Caco-2 (cell line): ENCODE measurements at regions not wholly inside any gene's neighbourhood (a gene's known extent, or its start where the extent isn't known, plus 50 kb on each side); places are given as distances from the start of the nearest gene placed in this dataset.

Experiments
- BruUV-seq: library from RNA; stranded (reverse); fragments of 400-500 nt; replicated peaks from 2 replicates; lab custom pipeline; 2021; lab: Mats Ljungman, UMichigan
- CTCF ChIA-PET: fragments of 300-600 bp; sonication (Branson Sonifier 250); formaldehyde crosslinking; loops from one replicate; lab custom pipeline; 2022; ENCODE audit warnings: antibody characterized with exemption; lab: Charles Lee
- POLR2A ChIA-PET: fragments of 300-600 bp; sonication (Branson Sonifier 250); formaldehyde crosslinking; loops from one replicate; lab custom pipeline; 2022; ENCODE audit warnings: antibody characterized with exemption; lab: Charles Lee
- DNase-seq, 2 experiments: peaks; one replicate each; pipeline versions ENCODE4 v3.0.0 to v3.0.0-alpha.2; 2020 to 2022
- H3K27me3 ChIP-seq: replicated peaks from 2 replicates; pipeline ENCODE4 v1.6.0; 2011; ENCODE audit warnings: low read length; ENCODE audit not compliant: control insufficient read depth, insufficient read depth
- H3K36me3 ChIP-seq: 2 replicates; pipeline ENCODE4 v1.5.1; 2011; ENCODE audit warnings: low read length; ENCODE audit not compliant: control insufficient read depth, insufficient read depth
- H3K4me1 ChIP-seq: fragments of 250-450 bp; sonication (Bioruptor Pico); 2 replicates; pipeline ENCODE4 v1.5.1; 2020; ENCODE audit warnings: mild to moderate bottlenecking
- H3K4me3 ChIP-seq: 2 replicates; pipeline ENCODE4 v1.5.1; 2011; ENCODE audit warnings: low read depth, mild to moderate bottlenecking, control low read depth, low read length
- H3K9me3 ChIP-seq: fragments of 250-450 bp; sonication (Bioruptor Pico); 2 replicates; pipeline ENCODE4 v1.5.1; 2020; ENCODE audit warnings: mild to moderate bottlenecking, moderate library complexity
- H3K27ac Mint-ChIP-seq: one replicate; pipeline ENCODE4 v1.8.0; 2022; ENCODE audit warnings: mixed read lengths; ENCODE audit not compliant: unreplicated experiment
- H3K27me3 Mint-ChIP-seq: one replicate; pipeline ENCODE4 v1.8.0; 2022; ENCODE audit warnings: mixed read lengths; ENCODE audit not compliant: insufficient read depth, unreplicated experiment
- H3K36me3 Mint-ChIP-seq: one replicate; pipeline ENCODE4 v1.8.0; 2022; ENCODE audit warnings: mild to moderate bottlenecking, mixed read lengths; ENCODE audit not compliant: insufficient read depth, unreplicated experiment
- H3K4me1 Mint-ChIP-seq: one replicate; pipeline ENCODE4 v1.8.0; 2022; ENCODE audit warnings: low read depth, mixed read lengths; ENCODE audit not compliant: unreplicated experiment
- H3K4me3 Mint-ChIP-seq: one replicate; pipeline ENCODE4 v1.8.0; 2022; ENCODE audit warnings: mild to moderate bottlenecking, moderate library complexity, mixed read lengths; ENCODE audit not compliant: unreplicated experiment
- H3K9me3 Mint-ChIP-seq: one replicate; pipeline ENCODE4 v1.8.0; 2022; ENCODE audit warnings: mixed read lengths; ENCODE audit not compliant: unreplicated experiment
- intact Hi-C: fragments of 100-400 bp; cut with micrococcal nuclease; formaldehyde crosslinking; loops from one replicate; pipeline ENCODE4 v1.10.0; 2022; ENCODE audit not compliant: unreplicated experiment
- TF ChIP-seq, protein P1 (sequence below), 2 experiments: fragments of 200-600 bp in 1 of 2; IDR thresholded peaks; 1 replicate in 1 of 2; 2 replicates in 1 of 2; pipeline versions ENCODE4 v1.5.1 to v1.8.0; 2011 to 2022; ENCODE audit warnings: antibody characterized with exemption in 1 of 2, control low read depth in 1 of 2, inconsistent platforms in 1 of 2, low read depth in 1 of 2, low read length in 1 of 2, mild to moderate bottlenecking in 1 of 2, moderate library complexity in 1 of 2; ENCODE audit not compliant: insufficient read depth in 1 of 2, severe bottlenecking in 1 of 2, unreplicated experiment in 1 of 2

DNA sequence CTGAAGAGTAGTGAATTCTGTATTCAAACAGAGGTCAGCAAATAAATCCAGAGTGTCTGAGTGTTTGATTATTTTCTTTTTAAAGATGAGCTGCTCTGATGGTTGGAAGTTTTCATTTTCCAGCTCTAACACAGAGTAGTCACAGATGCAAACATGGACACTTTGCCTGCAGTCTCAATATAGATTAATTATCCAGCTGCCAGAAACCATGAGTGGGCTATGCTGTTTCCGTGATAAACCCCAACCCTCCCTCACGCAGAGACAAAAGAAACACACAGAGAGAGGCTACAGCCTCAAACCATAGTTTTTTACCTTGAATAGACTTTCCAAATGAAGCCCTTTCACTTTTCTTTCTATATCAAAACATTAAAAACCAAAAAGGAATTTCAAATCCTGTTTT is 884.7 kb downstream of the DIAPH3 start:
- H3K27me3 Mint-ChIP-seq, result peaks cover 6% of the 10 kb centered on the region
- no peaks in the 10 kb centered on the region for H3K4me1 Mint-ChIP-seq
- ChIA-PET POLR2A (no interaction called here), CTCF (no interaction called here)
- H3K9me3 ChIP-seq, result no peaks in the 10 kb centered on the region
- DNase-seq, result no peak
- H3K27me3 ChIP-seq, result no peaks in the 10 kb centered on the region
- no peaks in the 10 kb centered on the region for H3K36me3 ChIP-seq
- no peak overlapping the region for H3K4me3 ChIP-seq
- H3K27ac Mint-ChIP-seq, result no peak overlapping the region
- no peaks in the 10 kb centered on the region for H3K9me3 Mint-ChIP-seq
- TF ChIP-seq, protein P1, sequence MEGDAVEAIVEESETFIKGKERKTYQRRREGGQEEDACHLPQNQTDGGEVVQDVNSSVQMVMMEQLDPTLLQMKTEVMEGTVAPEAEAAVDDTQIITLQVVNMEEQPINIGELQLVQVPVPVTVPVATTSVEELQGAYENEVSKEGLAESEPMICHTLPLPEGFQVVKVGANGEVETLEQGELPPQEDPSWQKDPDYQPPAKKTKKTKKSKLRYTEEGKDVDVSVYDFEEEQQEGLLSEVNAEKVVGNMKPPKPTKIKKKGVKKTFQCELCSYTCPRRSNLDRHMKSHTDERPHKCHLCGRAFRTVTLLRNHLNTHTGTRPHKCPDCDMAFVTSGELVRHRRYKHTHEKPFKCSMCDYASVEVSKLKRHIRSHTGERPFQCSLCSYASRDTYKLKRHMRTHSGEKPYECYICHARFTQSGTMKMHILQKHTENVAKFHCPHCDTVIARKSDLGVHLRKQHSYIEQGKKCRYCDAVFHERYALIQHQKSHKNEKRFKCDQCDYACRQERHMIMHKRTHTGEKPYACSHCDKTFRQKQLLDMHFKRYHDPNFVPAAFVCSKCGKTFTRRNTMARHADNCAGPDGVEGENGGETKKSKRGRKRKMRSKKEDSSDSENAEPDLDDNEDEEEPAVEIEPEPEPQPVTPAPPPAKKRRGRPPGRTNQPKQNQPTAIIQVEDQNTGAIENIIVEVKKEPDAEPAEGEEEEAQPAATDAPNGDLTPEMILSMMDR (IDR thresholded peaks at IDR 0.05; ENCODE audit: insufficient read depth in 1 of 2, low read depth in 1 of 2, low read length in 1 of 2, severe bottlenecking in 1 of 2, unreplicated experiment in 1 of 2), result no peak
- H3K36me3 Mint-ChIP-seq, result no peaks in the 10 kb centered on the region
- no peak overlapping the region for H3K4me3 Mint-ChIP-seq
- intact Hi-C loops, result no loop called here
- H3K4me1 ChIP-seq, result no peaks in the 10 kb centered on the region
- no TSS peak for BruUV-seq

DNA sequence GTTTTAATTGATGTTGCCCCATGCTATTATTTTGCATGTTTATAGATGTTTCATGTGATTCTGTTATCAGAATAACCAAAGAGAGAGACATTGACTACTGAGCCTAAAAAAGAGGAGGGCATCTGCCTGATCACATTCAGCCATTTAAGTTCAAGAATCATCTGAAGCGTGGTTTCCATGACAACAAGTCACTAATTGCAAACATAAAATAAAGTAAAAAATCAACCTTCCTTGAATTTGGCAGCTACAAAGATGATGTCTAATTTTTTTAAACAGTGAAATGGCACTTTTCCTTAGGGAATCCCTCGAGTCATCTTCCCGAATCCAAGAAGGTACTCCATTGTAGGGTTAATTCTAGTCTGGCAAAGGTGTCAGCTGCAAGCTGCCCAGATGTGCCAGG is 884.2 kb downstream of the DIAPH3 start:
- Mint-ChIP-seq H3K4me1 (no peaks in the 10 kb centered on the region), H3K36me3 (no peaks in the 10 kb centered on the region), H3K27me3 (peaks cover 6% of the 10 kb centered on the region), H3K9me3 (no peaks in the 10 kb centered on the region), H3K4me3 (no peak overlapping the region), H3K27ac (no peak overlapping the region)
- no peak for DNase-seq
- no peaks in the 10 kb centered on the region for H3K27me3 ChIP-seq
- POLR2A ChIA-PET, result no interaction called here
- CTCF ChIA-PET, result no interaction called here
- no TSS peak for BruUV-seq
- H3K4me1 ChIP-seq, result no peaks in the 10 kb centered on the region
- TF ChIP-seq, protein P1 (IDR thresholded peaks at IDR 0.05; ENCODE audit: insufficient read depth in 1 of 2, low read depth in 1 of 2, low read length in 1 of 2, severe bottlenecking in 1 of 2, unreplicated experiment in 1 of 2), result no peak
- intact Hi-C loops, result no loop called here
- H3K4me3 ChIP-seq, result no peak overlapping the region
- H3K9me3 ChIP-seq, result no peaks in the 10 kb centered on the region
- no peaks in the 10 kb centered on the region for H3K36me3 ChIP-seq

DNA sequence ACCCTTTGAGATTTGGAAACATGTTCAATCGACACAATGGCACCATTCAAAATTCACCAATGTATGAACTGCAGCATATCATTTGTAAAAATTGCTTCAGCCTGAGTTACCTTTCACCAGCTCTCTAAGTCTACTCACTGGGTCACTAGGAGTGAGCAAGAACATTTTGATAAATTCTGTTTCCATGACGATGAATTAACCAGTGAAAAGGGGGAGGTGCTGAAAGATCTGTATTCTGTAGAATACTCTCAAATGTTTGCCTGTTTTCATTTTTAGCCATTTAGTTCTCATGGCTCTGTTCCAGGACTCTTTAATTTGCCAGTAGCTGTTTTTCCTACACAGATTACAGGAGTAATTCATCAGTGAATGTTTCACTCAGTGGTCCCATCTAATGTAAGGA is 883.4 kb downstream of the DIAPH3 start:
- no peak for DNase-seq
- TF ChIP-seq, protein P1 (IDR thresholded peaks at IDR 0.05; ENCODE audit: insufficient read depth in 1 of 2, low read depth in 1 of 2, low read length in 1 of 2, severe bottlenecking in 1 of 2, unreplicated experiment in 1 of 2), result no peak
- Mint-ChIP-seq H3K4me3 (no peak overlapping the region), H3K27ac (no peak overlapping the region), H3K9me3 (no peaks in the 10 kb centered on the region), H3K4me1 (no peaks in the 10 kb centered on the region), H3K27me3 (peaks cover 6% of the 10 kb centered on the region), H3K36me3 (no peaks in the 10 kb centered on the region)
- POLR2A ChIA-PET, result interaction anchor here (0.6 kb wide), 1 partner anchor 58 kb away, joined by 3 read pairs; no protein-coding TSS in a partner anchor
- CTCF ChIA-PET, result no interaction called here
- Histone ChIP-seq H3K27me3 (no peaks in the 10 kb centered on the region), H3K36me3 (no peaks in the 10 kb centered on the region), H3K9me3 (no peaks in the 10 kb centered on the region), H3K4me3 (no peak overlapping the region), H3K4me1 (no peaks in the 10 kb centered on the region)
- no TSS peak for BruUV-seq
- intact Hi-C loops, result no loop called here
